IMR-90 (cell line): ENCODE measurements at regions not wholly inside any gene's neighbourhood (a gene's known extent, or its start where the extent isn't known, plus 50 kb on each side); places are given as distances from the start of the nearest gene placed in this dataset.

Experiments used
- ATAC-seq: fragments of 200-7000 bp; cut with Tn5 transposase; 2 replicates; pipeline ENCODE4 v1.9.1; 2020; ENCODE audit warnings: low read depth, mild to moderate bottlenecking, moderate library complexity
- BruUV-seq: library from RNA; stranded (reverse); fragments of 400-500 nt; replicated peaks from 2 replicates; lab custom pipeline; 2021; lab: Mats Ljungman, UMichigan
- CTCF ChIA-PET: fragments of 300-600 bp; formaldehyde crosslinking; extraction: SDS; loops from one replicate; lab custom pipeline; 2021; ENCODE audit warnings: antibody characterized with exemption; lab: Yijun Ruan, JAX
- POLR2A ChIA-PET: fragments of 300-600 bp; sonication (Branson Sonifier 250); formaldehyde crosslinking; loops from one replicate; lab custom pipeline; 2022; ENCODE audit warnings: antibody characterized with exemption; ENCODE audit not compliant: unreplicated experiment; lab: Charles Lee
- DNase-seq: peaks from one replicate; pipeline ENCODE4 v3.0.0; 2013
- H2AFZ ChIP-seq: replicated peaks from 2 replicates; pipeline ENCODE3; 2013; ENCODE audit warnings: low read length, mild to moderate bottlenecking; ENCODE audit not compliant: poor library complexity
- H2AK5ac ChIP-seq: 2 replicates; pipeline ENCODE4 v1.6.1; 2013; ENCODE audit warnings: low read depth, low read length, inconsistent platforms
- H2AK9ac ChIP-seq: replicated peaks from 2 replicates; pipeline ENCODE3; 2013; ENCODE audit warnings: mild to moderate bottlenecking, low read depth, low read length, moderate library complexity; ENCODE audit not compliant: poor library complexity
- H2BK120ac ChIP-seq: 2 replicates; pipeline ENCODE4 v1.6.1; 2013; ENCODE audit warnings: low read depth, low read length, inconsistent platforms
- H2BK15ac ChIP-seq: 3 replicates; pipeline ENCODE4 v1.6.1; 2013; ENCODE audit warnings: low read depth, low read length, inconsistent platforms
- H2BK20ac ChIP-seq: 2 replicates; pipeline ENCODE4 v1.6.1; 2013; ENCODE audit warnings: low read depth, mild to moderate bottlenecking, inconsistent platforms, low read length, moderate library complexity
- H2BK5ac ChIP-seq: 2 replicates; pipeline ENCODE4 v1.6.1; 2013; ENCODE audit warnings: mild to moderate bottlenecking, low read depth, low read length, inconsistent platforms; ENCODE audit not compliant: poor library complexity, severe bottlenecking
- H3K14ac ChIP-seq: replicated peaks from 2 replicates; pipeline ENCODE4 v1.6.1; 2013; ENCODE audit warnings: low read depth, low read length, inconsistent platforms
- H3K18ac ChIP-seq: 2 replicates; pipeline ENCODE4 v1.6.1; 2013; ENCODE audit warnings: low read depth, low read length, control low read depth
- H3K23ac ChIP-seq: 2 replicates; pipeline ENCODE4 v1.6.1; 2013; ENCODE audit warnings: low read depth, low read length, inconsistent platforms
- H3K27ac ChIP-seq: 2 replicates; pipeline ENCODE4 v1.5.1; 2013; ENCODE audit warnings: mild to moderate bottlenecking, control low read depth, low read length; ENCODE audit not compliant: insufficient read depth
- H3K27me3 ChIP-seq: 2 replicates; pipeline ENCODE4 v1.6.1; 2013; ENCODE audit warnings: low read length; ENCODE audit not compliant: control insufficient read depth, insufficient read depth
- H3K36me3 ChIP-seq: 2 replicates; pipeline ENCODE4 v1.6.1; 2013; ENCODE audit warnings: low read length, mixed read lengths; ENCODE audit not compliant: control insufficient read depth, insufficient read depth
- H3K4ac ChIP-seq: 2 replicates; pipeline ENCODE4 v1.6.1; 2013; ENCODE audit warnings: low read depth, low read length, inconsistent platforms
- H3K4me1 ChIP-seq: 2 replicates; pipeline ENCODE4 v1.6.1; 2013; ENCODE audit warnings: low read length, mixed read lengths; ENCODE audit not compliant: control insufficient read depth, insufficient read depth
- H3K4me2 ChIP-seq: 2 replicates; pipeline ENCODE4 v1.6.1; 2013; ENCODE audit warnings: low read depth, mild to moderate bottlenecking, control low read depth, low read length, moderate library complexity
- H3K4me3 ChIP-seq: 2 replicates; pipeline ENCODE4 v1.5.1; 2013; ENCODE audit warnings: low read depth, mild to moderate bottlenecking, control low read depth, low read length, moderate library complexity; ENCODE audit not compliant: insufficient read depth
- H3K56ac ChIP-seq: 2 replicates; pipeline ENCODE4 v1.6.1; 2013; ENCODE audit warnings: low read length, inconsistent platforms; ENCODE audit not compliant: insufficient read depth; ENCODE audit errors: extremely low read depth
- H3K79me1 ChIP-seq, 2 experiments: 2 replicates each; pipeline ENCODE4 v1.6.1; 2013; ENCODE audit warnings: low read length in 2 of 2, inconsistent platforms in 1 of 2, low read depth in 1 of 2
- H3K9ac ChIP-seq: 2 replicates; pipeline ENCODE4 v1.6.1; 2013; ENCODE audit warnings: low read depth, low read length, control low read depth
- H3K9me1 ChIP-seq: 2 replicates; pipeline ENCODE4 v1.6.1; 2013; ENCODE audit warnings: low read length, inconsistent platforms; ENCODE audit not compliant: insufficient read depth
- H3K9me3 ChIP-seq: 2 replicates; pipeline ENCODE4 v1.6.1; 2013; ENCODE audit warnings: low read length; ENCODE audit not compliant: control insufficient read depth, insufficient read depth
- H4K20me1 ChIP-seq: 2 replicates; pipeline ENCODE4 v1.6.1; 2013; ENCODE audit warnings: low read length, inconsistent platforms; ENCODE audit not compliant: insufficient read depth
- H4K5ac ChIP-seq: 2 replicates; pipeline ENCODE4 v1.6.1; 2013; ENCODE audit warnings: mild to moderate bottlenecking, low read depth, low read length, control low read depth
- H4K8ac ChIP-seq, 2 experiments: 2 replicates each; pipeline ENCODE4 v1.6.1; 2013; ENCODE audit warnings: low read depth in 2 of 2, low read length in 2 of 2, control low read depth in 1 of 2, inconsistent platforms in 1 of 2
- H4K91ac ChIP-seq: 2 replicates; pipeline ENCODE4 v1.6.1; 2013; ENCODE audit warnings: low read depth, low read length, inconsistent platforms; ENCODE audit not compliant: insufficient read depth
- CEBPB ChIP-seq: IDR thresholded peaks from 2 replicates; pipeline ENCODE4 v1.6.1; 2012; ENCODE audit warnings: low read depth, low read length, improper control_type of control experiment
- FOS ChIP-seq: fragments of 150-350 bp; IDR thresholded peaks from 2 replicates; pipeline ENCODE4 v1.6.1; 2016; ENCODE audit warnings: low read depth, low read length
- MAFK ChIP-seq: IDR thresholded peaks from 2 replicates; pipeline ENCODE4 v1.6.1; 2012; ENCODE audit warnings: low read depth, low read length, improper control_type of control experiment
- WGBS, 2 experiments: methylation state at CpG; one replicate each; pipeline versions ENCODE4 v1.1.5 to v1.1.7; 2013; ENCODE audit warnings: missing lambda C conversion rate in 2 of 2; ENCODE audit not compliant: insufficient read length in 1 of 2; ENCODE audit errors: extremely low coverage in 2 of 2; 5-methylcytosine and 5-hydroxymethylcytosine counted together
- dilution Hi-C: fragments of 300-500 bp; cut with HindIII; formaldehyde crosslinking; loops from one replicate; pipeline ENCODE4 v1.14.3; 2018; ENCODE audit warnings: low sequenced_read_pairs; ENCODE audit not compliant: unreplicated experiment
- in situ Hi-C: fragments of 300-500 bp; cut with MboI; formaldehyde crosslinking; loops from 3 replicates; pipeline ENCODE4 v1.14.3; 2019; ENCODE audit warnings: low sequenced_read_pairs, inconsistent platforms, mixed read lengths
- intact Hi-C: fragments of 100-400 bp; cut with micrococcal nuclease; formaldehyde crosslinking; loops from 2 replicates; pipeline ENCODE4 v1.10.0; 2022
- TF ChIP-seq, protein P1 (sequence below): fragments of 150-350 bp; IDR thresholded peaks from 2 replicates; pipeline ENCODE4 v1.6.1; 2017; ENCODE audit warnings: mild to moderate bottlenecking, antibody characterized with exemption, low read length, low read depth
- TF ChIP-seq, protein P2 (sequence below): fragments of 150-350 bp; IDR thresholded peaks from 2 replicates; pipeline ENCODE4 v1.6.1; 2016; ENCODE audit warnings: low read depth, mild to moderate bottlenecking, low read length, moderate library complexity, borderline replicate concordance

DNA sequence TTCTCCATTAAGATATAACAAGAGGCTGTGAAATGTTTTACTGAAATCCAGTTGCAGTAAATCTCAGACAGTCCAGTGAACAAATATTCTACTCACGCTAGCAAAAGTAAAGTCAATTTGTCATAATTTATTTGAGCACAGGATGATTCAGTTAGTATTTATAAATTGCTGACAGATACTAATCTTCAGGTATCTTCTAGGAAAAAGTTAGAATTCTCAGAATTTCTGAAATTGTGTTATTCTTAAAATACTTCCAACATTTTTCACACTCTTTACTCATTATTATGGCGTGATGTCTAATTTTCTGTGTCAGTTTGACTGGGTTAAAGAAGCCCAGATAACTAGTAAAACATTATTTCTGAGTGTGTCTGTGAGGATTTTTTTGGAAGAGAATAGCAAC, 460.2 kb upstream of the ACVR2A start:
- Histone ChIP-seq H3K23ac (no peak overlapping the region), H3K79me1 (no peaks in the 10 kb centered on the region), H3K18ac (no peak overlapping the region), H2BK5ac (no peak overlapping the region), H4K8ac (no peak overlapping the region), H3K56ac (no peak overlapping the region), H3K9me1 (no peaks in the 10 kb centered on the region), H2AFZ (no peak overlapping the region), H4K91ac (no peak overlapping the region), H3K36me3 (no peaks in the 10 kb centered on the region), H3K4me2 (no peak overlapping the region), H4K20me1 (no peaks in the 10 kb centered on the region), H3K9ac (no peak overlapping the region), H2AK5ac (no peak overlapping the region), H3K27me3 (no peaks in the 10 kb centered on the region), H3K4me3 (no peak overlapping the region), H3K27ac (no peak overlapping the region), H3K4ac (no peak overlapping the region), H3K14ac (no peak overlapping the region), H4K5ac (no peak overlapping the region), H3K4me1 (no peaks in the 10 kb centered on the region), H2BK15ac (no peak overlapping the region), H3K9me3 (no peaks in the 10 kb centered on the region; the same call in 1 of the 2 replicates), H2BK120ac (no peak overlapping the region), H2AK9ac (no peak overlapping the region), H2BK20ac (no peak overlapping the region)
- no CpG with 5 or more reads among the region's 2 CpGs for WGBS, 2 experiments
- DNase-seq (no peak), ATAC-seq (no peak)
- TF ChIP-seq, protein P1, sequence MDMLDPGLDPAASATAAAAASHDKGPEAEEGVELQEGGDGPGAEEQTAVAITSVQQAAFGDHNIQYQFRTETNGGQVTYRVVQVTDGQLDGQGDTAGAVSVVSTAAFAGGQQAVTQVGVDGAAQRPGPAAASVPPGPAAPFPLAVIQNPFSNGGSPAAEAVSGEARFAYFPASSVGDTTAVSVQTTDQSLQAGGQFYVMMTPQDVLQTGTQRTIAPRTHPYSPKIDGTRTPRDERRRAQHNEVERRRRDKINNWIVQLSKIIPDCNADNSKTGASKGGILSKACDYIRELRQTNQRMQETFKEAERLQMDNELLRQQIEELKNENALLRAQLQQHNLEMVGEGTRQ, result no peak
- TF ChIP-seq, protein P2, sequence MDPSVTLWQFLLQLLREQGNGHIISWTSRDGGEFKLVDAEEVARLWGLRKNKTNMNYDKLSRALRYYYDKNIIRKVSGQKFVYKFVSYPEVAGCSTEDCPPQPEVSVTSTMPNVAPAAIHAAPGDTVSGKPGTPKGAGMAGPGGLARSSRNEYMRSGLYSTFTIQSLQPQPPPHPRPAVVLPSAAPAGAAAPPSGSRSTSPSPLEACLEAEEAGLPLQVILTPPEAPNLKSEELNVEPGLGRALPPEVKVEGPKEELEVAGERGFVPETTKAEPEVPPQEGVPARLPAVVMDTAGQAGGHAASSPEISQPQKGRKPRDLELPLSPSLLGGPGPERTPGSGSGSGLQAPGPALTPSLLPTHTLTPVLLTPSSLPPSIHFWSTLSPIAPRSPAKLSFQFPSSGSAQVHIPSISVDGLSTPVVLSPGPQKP, result no peak
- TF ChIP-seq MAFK (peak; percentile 57), FOS (no peak), CEBPB (no peak)
- POLR2A ChIA-PET, result no interaction called here
- no TSS peak for BruUV-seq
- intact Hi-C loops (no loop called here), dilution Hi-C loops (no loop called here), in situ Hi-C loops (no loop called here)
- CTCF ChIA-PET, result no interaction called here
